ENCODE measurements at regions not wholly inside any gene's neighbourhood (a gene's known extent, or its start where the extent isn't known, plus 50 kb on each side); places are given as distances from the start of the nearest gene placed in this dataset.

DNA sequence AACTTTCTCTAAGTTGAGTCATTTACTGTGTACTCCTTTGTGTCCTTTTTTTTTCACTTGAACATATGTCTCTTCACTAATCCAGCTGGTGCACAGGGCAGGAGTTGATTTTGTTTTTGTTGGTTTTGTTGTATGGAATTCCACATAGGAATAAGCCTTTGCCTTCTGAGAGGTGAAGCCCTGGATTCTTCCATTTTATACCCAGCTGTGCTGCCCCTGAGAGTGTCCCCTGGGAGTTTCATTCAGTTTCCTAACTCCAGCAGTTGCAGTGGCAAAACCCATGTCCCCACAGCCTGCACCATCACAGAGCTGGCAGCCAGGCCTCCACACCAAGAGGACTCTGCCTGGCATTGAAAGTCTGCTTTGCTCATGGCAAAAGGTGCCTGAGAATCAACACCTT lies 107.3 kb upstream of the SYNDIG1 start:
- DNase-seq (ENCODE audit: low spot score), result no peak
- Histone ChIP-seq H3K18ac (ENCODE audit: low read length) (no peak overlapping the region), H2BK15ac (ENCODE audit: low read length) (no peak overlapping the region), H3K9ac (ENCODE audit: low read depth, low read length, poor library complexity) (no peak overlapping the region), H2BK5ac (ENCODE audit: low read length) (no peak overlapping the region), H2AK5ac (ENCODE audit: low read depth, low read length) (no peak overlapping the region), H4K8ac (ENCODE audit: low read depth, low read length) (no peak overlapping the region), H3K79me1 (ENCODE audit: low read depth, low read length) (no peaks in the 10 kb centered on the region), H3K4me1 (ENCODE audit: control insufficient read depth in 2 of 2, insufficient read depth in 1 of 2, low read depth in 1 of 2, low read length in 2 of 2) (peaks cover 0 to 2% of the 10 kb centered on the region in 2 donors), H3K4me2 (ENCODE audit: insufficient read depth, low read length, poor library complexity, severe bottlenecking) (no peak overlapping the region), H4K91ac (ENCODE audit: low read depth, low read length, poor library complexity) (no peak overlapping the region), H2BK120ac (ENCODE audit: low read depth, low read length) (no peak overlapping the region), H3K36me3 (replicated peaks in 1 of 2; ENCODE audit: control insufficient read depth in 2 of 2, insufficient read depth in 2 of 2, low read length in 2 of 2) (no peaks in the 10 kb centered on the region), H3K23ac (ENCODE audit: low read depth, low read length, poor library complexity) (no peak overlapping the region), H2AFZ (ENCODE audit: low read length) (no peak overlapping the region), H3K27ac (replicated peaks; ENCODE audit: low read length) (no peak overlapping the region), H3K4me3 (ENCODE audit: low read length in 2 of 2) (no peak overlapping the region), H3K27me3 (ENCODE audit: control insufficient read depth in 3 of 3, insufficient read depth in 3 of 3, low read depth in 1 of 3, low read length in 3 of 3) (no peaks in the 10 kb centered on the region), H3K14ac (ENCODE audit: low read length) (no peak overlapping the region), H3K9me3 (replicated peaks in 1 of 2; ENCODE audit: control insufficient read depth in 2 of 2, insufficient read depth in 1 of 2, low read depth in 1 of 2, low read length in 2 of 2) (peaks cover 0 to 4% of the 10 kb centered on the region in 2 donors), H2BK12ac (ENCODE audit: low read length) (no peak overlapping the region), H3K4ac (ENCODE audit: low read length) (no peak overlapping the region)

DNA sequence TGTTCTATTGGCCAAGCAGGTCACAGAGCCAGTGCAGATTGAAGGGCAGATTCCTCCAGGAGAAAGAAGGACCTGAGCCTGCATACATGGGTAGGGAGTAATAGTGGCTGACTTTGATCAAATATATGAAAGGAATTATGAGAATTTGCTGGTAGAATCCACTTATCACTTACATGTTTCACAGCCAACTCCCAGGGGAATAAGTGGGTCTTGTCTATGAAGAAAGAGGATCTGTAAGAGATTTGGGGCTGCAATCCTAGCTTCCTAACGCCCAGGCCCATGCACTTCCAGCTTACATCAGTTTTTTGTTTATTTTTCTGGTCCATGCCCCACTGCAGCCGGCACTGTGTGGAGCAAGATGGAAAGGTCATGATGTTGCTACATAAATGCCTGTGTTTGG lies 107.9 kb upstream of the SYNDIG1 start:
- Histone ChIP-seq H3K36me3 (replicated peaks in 1 of 2; ENCODE audit: control insufficient read depth in 2 of 2, insufficient read depth in 2 of 2, low read length in 2 of 2) (no peaks in the 10 kb centered on the region), H2BK120ac (ENCODE audit: low read depth, low read length) (no peak overlapping the region), H2BK12ac (ENCODE audit: low read length) (no peak overlapping the region), H3K9me3 (replicated peaks in 1 of 2; ENCODE audit: control insufficient read depth in 2 of 2, insufficient read depth in 1 of 2, low read depth in 1 of 2, low read length in 2 of 2) (peaks cover 0 to 4% of the 10 kb centered on the region in 2 donors), H2BK15ac (ENCODE audit: low read length) (no peak overlapping the region), H3K4me1 (ENCODE audit: control insufficient read depth in 2 of 2, insufficient read depth in 1 of 2, low read depth in 1 of 2, low read length in 2 of 2) (peaks cover 0 to 2% of the 10 kb centered on the region in 2 donors), H3K9ac (ENCODE audit: low read depth, low read length, poor library complexity) (no peak overlapping the region), H3K79me1 (ENCODE audit: low read depth, low read length) (no peaks in the 10 kb centered on the region), H2BK5ac (ENCODE audit: low read length) (no peak overlapping the region), H4K8ac (ENCODE audit: low read depth, low read length) (no peak overlapping the region), H3K23ac (ENCODE audit: low read depth, low read length, poor library complexity) (no peak overlapping the region), H3K27ac (replicated peaks; ENCODE audit: low read length) (no peak overlapping the region), H4K91ac (ENCODE audit: low read depth, low read length, poor library complexity) (no peak overlapping the region), H3K4me2 (ENCODE audit: insufficient read depth, low read length, poor library complexity, severe bottlenecking) (no peak overlapping the region), H3K27me3 (ENCODE audit: control insufficient read depth in 3 of 3, insufficient read depth in 3 of 3, low read depth in 1 of 3, low read length in 3 of 3) (no peaks in the 10 kb centered on the region), H3K18ac (ENCODE audit: low read length) (no peak overlapping the region), H3K4me3 (ENCODE audit: low read length in 2 of 2) (no peak overlapping the region), H2AK5ac (ENCODE audit: low read depth, low read length) (no peak overlapping the region), H2AFZ (ENCODE audit: low read length) (no peak overlapping the region), H3K4ac (ENCODE audit: low read length) (no peak overlapping the region), H3K14ac (ENCODE audit: low read length) (no peak overlapping the region)
- no CpG with 5 or more reads among the region's 2 CpGs for WGBS, 2 donors (ENCODE audit: extremely low coverage in 2 of 2, insufficient read length in 2 of 2, insufficient replicate concordance in 1 of 2)
- DNase-seq (ENCODE audit: low spot score), result no peak

DNA sequence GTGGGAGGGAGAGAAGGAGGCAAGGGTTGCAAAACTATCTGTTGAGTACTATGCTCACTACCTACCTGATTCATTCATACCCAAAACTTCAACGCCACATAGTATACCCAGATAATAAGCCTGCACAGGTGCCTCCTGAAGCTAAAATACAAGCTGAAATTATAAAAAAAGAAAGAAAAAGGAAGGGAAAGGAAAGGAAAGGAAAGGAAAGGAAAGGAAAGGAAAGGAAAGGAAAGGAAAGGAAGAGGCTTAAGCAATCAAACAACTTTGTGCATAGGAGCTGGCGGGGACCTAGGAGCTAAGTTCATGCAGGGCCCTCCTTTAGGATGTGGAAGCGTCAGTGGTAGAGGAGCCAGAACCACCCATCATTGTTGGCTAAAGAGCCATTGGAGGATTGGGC lies 108.9 kb upstream of the SYNDIG1 start:
- Histone ChIP-seq H3K4ac (ENCODE audit: low read length) (no peak overlapping the region), H3K27me3 (ENCODE audit: control insufficient read depth in 3 of 3, insufficient read depth in 3 of 3, low read depth in 1 of 3, low read length in 3 of 3) (no peaks in the 10 kb centered on the region), H3K23ac (ENCODE audit: low read depth, low read length, poor library complexity) (no peak overlapping the region), H4K8ac (ENCODE audit: low read depth, low read length) (no peak overlapping the region), H3K14ac (ENCODE audit: low read length) (no peak overlapping the region), H3K4me1 (ENCODE audit: control insufficient read depth in 2 of 2, insufficient read depth in 1 of 2, low read depth in 1 of 2, low read length in 2 of 2) (peaks cover 0 to 2% of the 10 kb centered on the region in 2 donors), H3K4me2 (ENCODE audit: insufficient read depth, low read length, poor library complexity, severe bottlenecking) (no peak overlapping the region), H3K9ac (ENCODE audit: low read depth, low read length, poor library complexity) (no peak overlapping the region), H3K36me3 (replicated peaks in 1 of 2; ENCODE audit: control insufficient read depth in 2 of 2, insufficient read depth in 2 of 2, low read length in 2 of 2) (no peaks in the 10 kb centered on the region), H2BK12ac (ENCODE audit: low read length) (no peak overlapping the region), H3K18ac (ENCODE audit: low read length) (no peak overlapping the region), H3K27ac (replicated peaks; ENCODE audit: low read length) (no peak overlapping the region), H3K79me1 (ENCODE audit: low read depth, low read length) (no peaks in the 10 kb centered on the region), H3K4me3 (ENCODE audit: low read length in 2 of 2) (no peak overlapping the region), H2BK5ac (ENCODE audit: low read length) (no peak overlapping the region), H2AK5ac (ENCODE audit: low read depth, low read length) (no peak overlapping the region), H2AFZ (ENCODE audit: low read length) (no peak overlapping the region), H2BK15ac (ENCODE audit: low read length) (no peak overlapping the region), H2BK120ac (ENCODE audit: low read depth, low read length) (no peak overlapping the region), H4K91ac (ENCODE audit: low read depth, low read length, poor library complexity) (no peak overlapping the region), H3K9me3 (replicated peaks in 1 of 2; ENCODE audit: control insufficient read depth in 2 of 2, insufficient read depth in 1 of 2, low read depth in 1 of 2, low read length in 2 of 2) (peaks cover 0 to 4% of the 10 kb centered on the region in 2 donors)
- no CpG with 5 or more reads among the region's 3 CpGs for WGBS, 2 donors (ENCODE audit: extremely low coverage in 2 of 2, insufficient read length in 2 of 2, insufficient replicate concordance in 1 of 2)
- DNase-seq (ENCODE audit: low spot score), result no peak

DNA sequence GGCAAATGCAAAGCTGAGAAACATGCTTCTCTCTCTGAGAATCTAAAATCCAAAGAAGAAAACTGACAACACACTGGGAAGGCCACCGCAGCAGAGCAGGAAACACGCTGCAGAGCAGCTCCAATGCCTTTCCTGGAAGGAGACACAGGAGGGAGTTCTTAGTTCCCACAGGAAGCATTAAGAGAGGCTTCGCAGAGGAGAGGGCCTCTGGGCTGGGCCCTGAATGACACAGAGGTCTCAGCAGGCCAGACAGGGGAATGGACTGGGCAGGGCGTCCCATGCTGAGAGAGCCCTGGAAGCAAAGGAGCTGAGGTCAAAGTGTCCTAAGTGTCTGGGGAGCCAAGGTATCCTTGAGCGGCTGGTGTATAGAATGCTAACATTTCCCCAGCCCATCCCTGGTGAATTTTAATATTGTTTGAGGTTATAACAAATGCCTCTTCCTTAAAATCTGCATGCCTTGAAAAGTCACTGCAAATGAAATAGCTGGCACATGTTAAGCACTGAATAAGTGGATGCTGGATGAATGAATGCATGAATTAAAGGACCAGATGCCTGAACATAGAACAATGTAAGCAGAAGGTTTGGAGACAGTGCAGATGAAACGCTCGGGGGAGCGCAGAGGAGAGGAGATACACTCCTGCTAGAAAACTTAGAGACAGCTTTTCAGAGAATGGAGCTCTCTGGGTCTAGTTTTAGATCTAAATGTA lies 110.0 kb upstream of the SYNDIG1 start:
- Histone ChIP-seq H3K4me3 (ENCODE audit: low read length in 2 of 2) (no peak overlapping the region), H2AK5ac (ENCODE audit: low read depth, low read length) (no peak overlapping the region), H3K9ac (ENCODE audit: low read depth, low read length, poor library complexity) (no peak overlapping the region), H4K8ac (ENCODE audit: low read depth, low read length) (no peak overlapping the region), H3K18ac (ENCODE audit: low read length) (peak overlapping the region; percentile 6), H3K36me3 (replicated peaks in 1 of 2; ENCODE audit: control insufficient read depth in 2 of 2, insufficient read depth in 2 of 2, low read length in 2 of 2) (no peaks in the 10 kb centered on the region), H4K91ac (ENCODE audit: low read depth, low read length, poor library complexity) (no peak overlapping the region), H3K4ac (ENCODE audit: low read length) (no peak overlapping the region), H3K27me3 (ENCODE audit: control insufficient read depth in 3 of 3, insufficient read depth in 3 of 3, low read depth in 1 of 3, low read length in 3 of 3) (no peaks in the 10 kb centered on the region), H3K23ac (ENCODE audit: low read depth, low read length, poor library complexity) (no peak overlapping the region), H2BK5ac (ENCODE audit: low read length) (no peak overlapping the region), H3K79me1 (ENCODE audit: low read depth, low read length) (no peaks in the 10 kb centered on the region), H3K4me1 (ENCODE audit: control insufficient read depth in 2 of 2, insufficient read depth in 1 of 2, low read depth in 1 of 2, low read length in 2 of 2) (peaks cover 0 to 2% of the 10 kb centered on the region in 2 donors), H3K4me2 (ENCODE audit: insufficient read depth, low read length, poor library complexity, severe bottlenecking) (no peak overlapping the region), H2AFZ (ENCODE audit: low read length) (peak overlapping the region; percentile 17), H2BK15ac (ENCODE audit: low read length) (no peak overlapping the region), H3K14ac (ENCODE audit: low read length) (no peak overlapping the region), H3K27ac (replicated peaks; ENCODE audit: low read length) (no peak overlapping the region), H2BK120ac (ENCODE audit: low read depth, low read length) (no peak overlapping the region), H2BK12ac (ENCODE audit: low read length) (no peak overlapping the region), H3K9me3 (replicated peaks in 1 of 2; ENCODE audit: control insufficient read depth in 2 of 2, insufficient read depth in 1 of 2, low read depth in 1 of 2, low read length in 2 of 2) (peaks cover 0 to 4% of the 10 kb centered on the region in 2 donors)
- no peak for DNase-seq (ENCODE audit: low spot score)
- WGBS, 2 donors (ENCODE audit: extremely low coverage in 2 of 2, insufficient read length in 2 of 2, insufficient replicate concordance in 1 of 2), result no CpG with 5 or more reads among the region's 8 CpGs

Measured in neuronal stem cell (in vitro differentiated cells).